Epithelial cell of proximal tubule (primary cell): ENCODE measurements at regions not wholly inside any gene's neighbourhood (a gene's known extent, or its start where the extent isn't known, plus 50 kb on each side); places are given as distances from the start of the nearest gene placed in this dataset.

Experiments
- DNase-seq: peaks from one replicate; pipeline ENCODE4 v3.0.0-alpha.2; 2011; ENCODE audit warnings: low read depth
- H3K4me3 ChIP-seq: 2 replicates; pipeline ENCODE4 v1.5.1; 2011; ENCODE audit warnings: low read depth, mild to moderate bottlenecking, low read length
- CTCF ChIP-seq: conservative IDR thresholded peaks from 2 replicates; pipeline ENCODE4 v1.5.1; 2012; ENCODE audit warnings: low read depth, mild to moderate bottlenecking, low read length

GRCh38 chr16:17633181-17633951 lies 162.6 kb upstream of the XYLT1 start:
- H3K4me3 ChIP-seq, result no peak overlapping the region
- DNase-seq, result no peak
- TF ChIP-seq CTCF, result no peak

- TF ChIP-seq CTCF, result no peak
- DNase-seq, result no peak
- H3K4me3 ChIP-seq, result no peak overlapping the region
These were observed 161.9 kb upstream of the XYLT1 start for GRCh38 chr16:17632667-17633066.

DNA sequence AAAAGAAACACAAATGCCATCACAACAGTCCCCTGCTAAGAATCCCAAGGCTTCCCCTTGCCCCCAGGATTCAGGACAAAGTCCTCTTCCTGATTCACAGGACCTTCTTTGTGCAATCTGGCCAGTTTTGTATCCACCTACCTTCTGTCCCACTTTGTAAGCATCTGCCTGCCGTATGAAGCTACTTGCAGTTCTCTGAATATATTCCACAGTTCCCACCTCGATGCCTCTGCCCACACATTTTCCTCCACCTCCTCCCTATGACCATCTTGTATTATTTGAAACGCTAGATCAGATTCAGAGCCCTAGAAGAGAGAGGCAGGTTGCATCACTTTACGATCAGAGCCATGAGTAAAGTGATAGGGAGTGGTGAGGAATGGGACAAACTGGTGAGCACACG lies 159.2 kb upstream of the XYLT1 start:
- no peak overlapping the region for H3K4me3 ChIP-seq

DNA sequence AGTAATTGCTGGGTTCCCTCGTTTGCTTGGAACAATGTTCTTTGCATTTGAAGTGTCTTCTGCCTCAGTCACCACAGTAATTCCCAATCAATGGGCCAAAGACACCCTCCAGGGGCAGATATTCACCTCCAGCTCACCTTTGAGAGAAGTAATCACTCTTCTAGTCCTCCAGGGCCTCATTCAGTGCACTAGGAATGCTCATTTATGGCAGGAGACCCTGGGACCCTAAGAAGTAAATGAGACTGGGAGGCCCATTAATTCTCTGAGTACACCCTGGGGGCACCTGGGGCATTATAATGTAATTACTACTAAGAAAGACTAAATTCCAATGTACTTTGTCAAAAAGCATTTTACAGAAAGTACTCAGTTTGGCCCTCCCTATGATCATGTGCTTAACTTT lies 158.2 kb upstream of the XYLT1 start:
- no peak for DNase-seq
- no peak for TF ChIP-seq CTCF

More for the DNA sequence above, 159.2 kb upstream of the XYLT1 start:
- no peak for TF ChIP-seq CTCF
- no peak for DNase-seq

GRCh38 chr16:17622366-17622765 lies 151.6 kb upstream of the XYLT1 start:
- no peak for DNase-seq
- H3K4me3 ChIP-seq, result no peak overlapping the region
- TF ChIP-seq CTCF, result no peak

More for the DNA sequence above, 158.2 kb upstream of the XYLT1 start:
- H3K4me3 ChIP-seq, result no peak overlapping the region

DNA sequence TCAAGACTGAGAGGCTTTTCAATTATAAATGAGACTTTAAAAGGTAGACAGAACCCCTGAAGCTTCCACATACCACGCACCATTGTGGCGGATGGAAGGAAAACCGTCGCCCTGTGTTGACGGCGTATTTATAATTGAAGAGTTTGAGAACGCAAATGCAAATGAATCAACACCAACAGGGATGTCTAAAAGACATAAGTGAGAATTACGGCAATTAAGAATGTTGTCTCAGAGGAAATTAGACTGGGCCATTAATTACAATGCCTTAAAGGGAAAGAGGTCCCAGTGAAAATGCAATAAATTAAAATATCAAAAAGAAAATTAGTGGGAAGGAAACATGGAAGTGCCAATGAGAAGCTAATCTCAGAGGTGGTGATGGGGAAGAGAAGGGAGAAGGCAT lies 148.5 kb upstream of the XYLT1 start:
- TF ChIP-seq CTCF, result no peak
- no peak for DNase-seq
- no peak overlapping the region for H3K4me3 ChIP-seq

GRCh38 chr16:17617021-17617552 lies 146.3 kb upstream of the XYLT1 start:
- DNase-seq, result no peak
- no peak overlapping the region for H3K4me3 ChIP-seq
- TF ChIP-seq CTCF, result no peak
